ENCODE measurements at regions not wholly inside any gene's neighbourhood (a gene's known extent, or its start where the extent isn't known, plus 50 kb on each side); places are given as distances from the start of the nearest gene placed in this dataset.
A peak's percentile ranks its signal among the peaks of the same experiment; 100 is the strongest.
"Not testable (repeated sequence)": the region's sequence is repeated elsewhere in the genome, so short reads cannot be mapped to it uniquely, and the experiment has no call there.

DNA sequence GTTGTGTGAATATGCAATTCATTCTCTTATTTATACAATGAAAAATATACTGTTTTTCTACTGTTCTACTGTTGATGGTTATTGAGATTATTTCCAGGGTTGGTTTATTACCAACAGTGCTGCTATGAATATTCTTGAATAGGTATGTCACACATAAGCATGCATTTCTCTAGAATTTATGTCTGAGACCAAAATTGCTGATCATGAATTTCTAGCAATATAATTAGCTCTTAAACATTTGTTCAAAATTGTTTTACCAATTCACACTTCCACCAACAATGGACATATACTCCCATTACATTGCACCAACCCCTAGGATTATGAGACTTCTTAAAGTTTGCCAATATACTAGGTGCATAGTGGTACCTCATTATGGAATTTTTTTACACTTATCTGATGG lies 164.1 kb upstream of the KCNQ5 start:
- no peak for DNase-seq (ENCODE audit: low read depth)

GRCh38 chr6:72458521-72458920 lies 163.3 kb upstream of the KCNQ5 start:
- DNase-seq (ENCODE audit: low read depth), result no peak

DNA sequence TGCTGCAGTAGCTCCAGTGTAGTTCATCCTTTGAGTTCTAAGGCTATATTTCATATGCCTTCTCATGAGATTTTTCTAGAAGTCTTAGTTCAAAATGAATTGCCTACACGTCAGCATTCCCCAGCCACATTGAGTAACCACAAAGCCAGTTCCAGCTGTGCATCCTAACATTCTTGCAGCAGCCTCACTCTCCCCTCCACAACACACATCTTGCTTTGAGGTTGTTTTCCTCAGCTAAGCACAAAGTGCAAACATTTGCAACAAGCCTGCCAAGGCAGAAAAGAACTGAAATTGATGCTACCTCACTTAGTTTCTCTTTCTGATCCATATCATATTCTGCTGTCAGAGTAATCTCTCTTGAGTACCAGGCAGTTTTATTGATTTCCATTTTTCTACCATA lies 160.7 kb upstream of the KCNQ5 start:
- DNase-seq (ENCODE audit: low read depth), result peak; percentile 18

- no peak for DNase-seq (ENCODE audit: low read depth)
These were observed 157.6 kb upstream of the KCNQ5 start for GRCh38 chr6:72464246-72464645.

DNA sequence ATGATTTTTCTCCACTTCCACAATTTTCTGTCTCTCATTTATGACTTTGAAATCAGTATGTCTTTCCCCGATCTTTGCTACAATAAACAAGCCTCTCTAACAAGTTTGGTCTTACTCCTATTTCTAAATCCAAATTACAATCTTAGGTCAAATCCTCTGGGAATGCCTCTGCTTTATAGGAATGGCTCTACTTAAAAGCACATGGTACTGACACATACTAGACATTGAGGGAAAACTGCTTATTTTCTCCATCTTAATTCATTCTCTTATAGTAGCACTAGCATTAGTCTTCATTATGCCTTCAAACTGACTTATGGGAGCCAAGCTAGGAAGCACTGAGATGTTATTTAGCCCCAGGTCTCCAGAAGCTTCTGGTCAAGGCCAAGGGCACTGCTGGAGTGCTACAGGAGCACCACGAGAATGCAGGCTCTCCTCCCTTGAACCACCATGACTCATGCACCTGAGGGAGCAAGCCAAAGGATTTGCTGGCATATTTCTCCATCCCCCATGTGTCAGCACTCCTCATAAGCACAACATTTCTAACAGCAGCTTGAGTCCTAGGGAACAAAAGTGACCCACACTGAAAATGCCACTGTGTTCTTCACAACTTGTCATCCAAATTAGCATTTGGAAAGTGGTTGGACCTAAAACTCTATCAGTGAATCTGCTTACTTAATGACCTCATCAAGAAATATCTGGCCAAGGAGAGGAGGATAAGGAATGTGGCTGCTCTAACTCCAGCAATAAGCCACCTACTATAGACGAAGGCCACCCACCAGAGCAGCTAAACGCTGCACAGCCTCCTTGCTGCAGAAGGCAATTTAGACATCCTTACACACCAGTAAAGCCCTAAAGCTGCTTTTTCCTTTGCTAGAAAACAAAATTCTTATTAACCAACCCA lies 156.8 kb upstream of the KCNQ5 start:
- DNase-seq (ENCODE audit: low read depth), result peak; percentile 82

- no peak for DNase-seq (ENCODE audit: low read depth)
These were observed 155.4 kb upstream of the KCNQ5 start for GRCh38 chr6:72466471-72466870.

- DNase-seq (ENCODE audit: low read depth), result no peak
These were observed 154.8 kb upstream of the KCNQ5 start for GRCh38 chr6:72466971-72467566.

GRCh38 chr6:72469406-72469983 lies 152.4 kb upstream of the KCNQ5 start:
- not testable (repeated sequence) for DNase-seq (ENCODE audit: low read depth)

DNA sequence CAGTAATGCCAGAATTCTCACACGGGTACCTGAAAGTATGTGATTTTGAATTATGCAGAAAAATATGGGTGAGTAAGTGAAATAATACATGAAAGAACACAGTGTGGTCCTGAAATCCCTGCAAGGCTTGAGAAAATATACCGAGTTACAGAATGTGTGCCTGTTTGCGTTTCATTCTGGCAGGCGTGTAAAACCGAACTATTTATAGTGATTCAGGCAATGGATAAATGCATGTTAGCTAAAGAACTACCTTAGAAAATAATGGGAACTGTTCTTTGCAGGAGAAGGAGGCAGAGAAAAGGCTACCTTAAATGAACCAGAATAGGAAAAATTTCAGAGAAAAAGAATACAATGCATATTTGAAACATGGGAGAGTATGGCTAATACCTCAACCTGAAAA lies 145.8 kb upstream of the KCNQ5 start:
- DNase-seq (ENCODE audit: low read depth), result no peak

GRCh38 chr6:72476646-72477045 lies 145.2 kb upstream of the KCNQ5 start:
- DNase-seq (ENCODE audit: low read depth), result no peak

DNA sequence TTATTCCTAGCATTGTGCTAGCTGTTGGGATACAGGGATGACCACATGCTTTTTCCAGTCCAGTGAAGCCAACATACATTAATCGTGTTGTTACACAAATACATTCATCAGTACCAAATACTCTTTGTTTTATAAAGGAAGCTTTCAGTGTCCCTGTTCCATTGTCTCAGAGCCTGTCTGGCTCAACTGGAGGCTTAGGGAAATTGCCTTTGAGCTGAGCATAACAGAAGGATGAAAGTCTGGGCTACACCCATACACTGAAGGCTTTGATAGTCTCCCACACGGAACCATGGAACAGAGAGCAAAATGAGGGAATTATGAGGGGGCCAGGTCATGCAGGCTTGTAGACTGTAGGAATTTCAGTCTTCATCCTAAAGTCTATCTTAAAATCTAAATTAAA lies 126.4 kb upstream of the KCNQ5 start:
- DNase-seq (ENCODE audit: low read depth), result no peak

- no peak for DNase-seq (ENCODE audit: low read depth)
These were observed 124.7 kb upstream of the KCNQ5 start for GRCh38 chr6:72497186-72497585.

GRCh38 chr6:72500669-72501068 lies 121.2 kb upstream of the KCNQ5 start:
- no peak for DNase-seq (ENCODE audit: low read depth)

GRCh38 chr6:72504406-72504805 lies 117.5 kb upstream of the KCNQ5 start:
- DNase-seq (ENCODE audit: low read depth), result no peak

- no peak for DNase-seq (ENCODE audit: low read depth)
These were observed 116.4 kb upstream of the KCNQ5 start for GRCh38 chr6:72505446-72505845.

DNA sequence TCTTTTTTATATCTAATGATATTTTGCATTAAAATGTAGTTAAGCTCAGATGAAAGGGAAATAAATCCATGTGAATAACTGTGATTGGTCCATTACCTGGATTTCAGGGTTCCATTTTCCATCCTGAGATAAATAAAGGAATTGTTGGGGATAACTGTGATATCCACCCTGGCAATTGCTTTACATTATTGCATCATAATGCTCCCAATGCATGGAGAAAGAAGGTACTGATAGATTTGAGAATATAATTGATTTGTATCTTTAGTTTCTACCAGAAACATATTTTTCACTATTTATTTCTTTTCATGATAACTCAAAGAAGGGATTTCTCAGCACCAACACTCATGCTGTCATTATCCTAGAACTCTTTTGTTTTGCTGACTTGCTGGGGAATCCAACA lies 102.0 kb upstream of the KCNQ5 start:
- no peak for DNase-seq (ENCODE audit: low read depth)

- DNase-seq (ENCODE audit: low read depth), result no peak
These were observed 100.2 kb upstream of the KCNQ5 start for GRCh38 chr6:72521684-72522083.

GRCh38 chr6:72522735-72523141 lies 99.1 kb upstream of the KCNQ5 start:
- DNase-seq (ENCODE audit: low read depth), result no peak

DNA sequence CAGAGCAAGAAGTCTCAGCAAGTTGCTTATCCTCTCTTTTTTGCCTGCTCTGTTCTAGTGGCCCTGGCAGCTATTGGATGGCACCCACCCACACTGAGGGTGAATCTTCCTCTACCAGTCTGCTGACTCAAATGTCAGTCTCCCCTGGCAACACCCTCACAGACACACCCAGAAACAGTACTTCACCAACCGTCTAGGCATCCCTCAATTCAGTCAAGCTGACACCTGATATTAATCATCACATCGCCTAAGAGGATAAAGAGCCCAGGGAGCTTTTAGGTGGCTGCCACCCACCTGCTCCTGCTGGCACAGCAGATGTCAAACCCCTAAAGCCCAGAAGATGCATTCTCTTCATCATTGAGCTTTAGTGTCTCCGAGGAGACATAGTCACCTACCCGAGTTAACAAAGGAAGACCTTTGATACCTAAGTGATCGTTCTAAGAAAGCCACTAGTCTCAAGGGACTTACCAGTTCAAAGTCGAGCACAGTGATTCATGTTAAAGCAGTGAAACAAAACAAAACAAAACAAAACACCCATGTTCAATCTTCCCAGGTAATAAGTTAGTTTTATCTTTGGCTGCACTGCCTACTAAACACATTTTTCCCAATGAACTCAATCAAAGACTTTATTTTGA lies 97.7 kb upstream of the KCNQ5 start:
- no peak for DNase-seq (ENCODE audit: low read depth)

DNA sequence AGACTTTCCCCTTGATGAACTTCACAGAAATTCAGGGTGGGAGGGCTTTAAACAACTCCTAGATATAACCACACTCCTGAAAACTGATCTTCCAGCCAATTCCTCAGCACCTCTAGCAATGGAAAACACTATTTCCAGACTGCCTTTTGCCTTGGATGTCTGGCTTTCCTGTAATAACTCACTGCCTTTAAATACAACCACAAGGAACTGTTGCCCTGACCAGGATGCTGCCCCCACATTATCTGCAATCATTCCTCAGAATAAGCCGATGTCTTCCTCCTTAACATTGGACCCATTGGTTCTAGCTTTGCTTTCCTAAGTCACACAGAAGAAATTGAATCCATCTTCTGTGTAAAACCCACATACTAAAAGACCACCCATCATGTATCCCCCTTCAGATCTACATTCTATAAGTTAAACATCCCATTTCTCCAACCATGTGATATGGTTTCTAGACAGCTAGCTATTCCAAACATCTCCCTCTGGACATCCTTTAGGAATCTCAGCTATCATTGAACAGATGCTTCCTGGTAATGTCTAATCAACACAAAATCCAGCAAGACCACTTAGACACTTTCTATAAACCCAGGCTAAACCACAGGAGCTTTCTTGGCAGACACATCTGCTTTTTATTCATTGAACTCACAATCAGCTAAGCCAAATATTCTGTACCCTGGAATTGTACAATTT lies 95.9 kb upstream of the KCNQ5 start:
- no peak for DNase-seq (ENCODE audit: low read depth)

GRCh38 chr6:72530152-72530551 lies 91.7 kb upstream of the KCNQ5 start:
- no peak for DNase-seq (ENCODE audit: low read depth)

DNA sequence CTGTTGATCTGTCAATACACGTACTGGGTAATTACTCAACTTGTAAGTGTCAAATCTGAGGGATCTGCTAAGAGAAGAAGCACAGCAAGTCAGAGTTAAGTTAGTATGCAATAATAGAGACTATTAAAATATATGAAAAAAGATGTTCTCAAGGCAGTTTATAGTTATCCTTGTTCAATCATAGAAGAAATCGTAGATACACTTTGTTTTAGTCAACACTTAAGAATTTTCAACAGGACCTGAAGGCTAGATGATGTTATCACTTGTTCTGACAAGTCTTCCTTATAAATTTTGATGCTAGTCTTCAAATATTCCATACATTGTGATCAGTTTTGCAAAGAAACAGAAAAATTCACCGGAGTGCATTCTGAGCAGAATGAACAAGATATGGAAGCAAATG lies 91.1 kb upstream of the KCNQ5 start:
- DNase-seq (ENCODE audit: low read depth), result no peak

All from stromal cell of bone marrow (primary cell).